ENCODE measurements at regions not wholly inside any gene's neighbourhood (a gene's known extent, or its start where the extent isn't known, plus 50 kb on each side); places are given as distances from the start of the nearest gene placed in this dataset.
"Not testable (repeated sequence)": the region's sequence is repeated elsewhere in the genome, so short reads cannot be mapped to it uniquely, and the experiment has no call there.

DNA sequence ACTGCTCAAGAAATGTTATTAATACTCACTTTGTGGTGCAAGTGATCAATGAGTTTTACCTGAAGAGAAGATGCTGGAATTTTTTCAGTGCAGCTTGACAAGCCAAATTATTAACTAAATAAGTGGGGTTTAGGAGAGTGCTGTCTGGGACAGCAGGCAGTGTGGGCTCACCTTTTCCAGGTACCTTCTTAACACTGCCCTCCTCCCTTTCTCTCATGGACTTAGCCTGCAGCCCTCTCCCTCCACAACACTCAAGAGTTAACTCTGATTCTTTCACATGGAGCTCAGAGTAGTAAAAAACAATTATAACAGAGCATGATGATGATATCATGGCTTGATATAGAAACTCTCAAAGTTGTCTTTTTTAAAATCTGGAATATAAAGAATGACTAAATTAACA, 404.8 kb upstream of the SLC30A5 start:
- no peaks in the 10 kb centered on the region for H3K4me1 ChIP-seq (ENCODE audit: insufficient read depth, low read length)

GRCh38 chr5:68691874-68692273, 401.9 kb upstream of the SLC30A5 start:
- H3K4me1 ChIP-seq (ENCODE audit: insufficient read depth, low read length); H3K4me3 ChIP-seq (ENCODE audit: low read depth in 1 of 2, low read length in 2 of 2); H3K36me3 ChIP-seq (ENCODE audit: insufficient read depth, low read length); H3K27ac ChIP-seq (ENCODE audit: low read length); H3K9ac ChIP-seq (ENCODE audit: low read depth, low read length); H3K27me3 ChIP-seq (ENCODE audit: insufficient read depth, low read length, poor library complexity); H3K79me2 ChIP-seq (ENCODE audit: insufficient read depth, low read length); H2AFZ ChIP-seq (ENCODE audit: low read depth, low read length); H3K9me3 ChIP-seq (ENCODE audit: insufficient read depth, low read length, severe bottlenecking); H3K4me2 ChIP-seq (ENCODE audit: insufficient read depth, low read length); DNase-seq; ATAC-seq (ENCODE audit: insufficient read depth, low read depth); H4K20me1 ChIP-seq (ENCODE audit: insufficient read depth, low read length): not testable (repeated sequence)

More for the DNA sequence above, 404.8 kb upstream of the SLC30A5 start:
- no peaks in the 10 kb centered on the region for H4K20me1 ChIP-seq (ENCODE audit: insufficient read depth, low read length)
- H3K27me3 ChIP-seq (ENCODE audit: insufficient read depth, low read length, poor library complexity) = no peaks in the 10 kb centered on the region
- no peaks in the 10 kb centered on the region for H3K79me2 ChIP-seq (ENCODE audit: insufficient read depth, low read length)
- no peak overlapping the region for H3K4me2 ChIP-seq (ENCODE audit: insufficient read depth, low read length)
- no peak overlapping the region for H3K4me3 ChIP-seq (ENCODE audit: low read depth in 1 of 2, low read length in 2 of 2)
- H3K9ac ChIP-seq (ENCODE audit: low read depth, low read length) = no peak overlapping the region
- no peaks in the 10 kb centered on the region for H3K36me3 ChIP-seq (ENCODE audit: insufficient read depth, low read length)
- no peak for ATAC-seq (ENCODE audit: insufficient read depth, low read depth)
- DNase-seq = no peak
- H3K9me3 ChIP-seq (ENCODE audit: insufficient read depth, low read length, severe bottlenecking) = no peaks in the 10 kb centered on the region
- TF ChIP-seq EZH2 (IDR thresholded peaks at IDR 0.05; ENCODE audit: borderline replicate concordance, low read depth, low read length, severe bottlenecking) = no peak
- TF ChIP-seq, protein P1, sequence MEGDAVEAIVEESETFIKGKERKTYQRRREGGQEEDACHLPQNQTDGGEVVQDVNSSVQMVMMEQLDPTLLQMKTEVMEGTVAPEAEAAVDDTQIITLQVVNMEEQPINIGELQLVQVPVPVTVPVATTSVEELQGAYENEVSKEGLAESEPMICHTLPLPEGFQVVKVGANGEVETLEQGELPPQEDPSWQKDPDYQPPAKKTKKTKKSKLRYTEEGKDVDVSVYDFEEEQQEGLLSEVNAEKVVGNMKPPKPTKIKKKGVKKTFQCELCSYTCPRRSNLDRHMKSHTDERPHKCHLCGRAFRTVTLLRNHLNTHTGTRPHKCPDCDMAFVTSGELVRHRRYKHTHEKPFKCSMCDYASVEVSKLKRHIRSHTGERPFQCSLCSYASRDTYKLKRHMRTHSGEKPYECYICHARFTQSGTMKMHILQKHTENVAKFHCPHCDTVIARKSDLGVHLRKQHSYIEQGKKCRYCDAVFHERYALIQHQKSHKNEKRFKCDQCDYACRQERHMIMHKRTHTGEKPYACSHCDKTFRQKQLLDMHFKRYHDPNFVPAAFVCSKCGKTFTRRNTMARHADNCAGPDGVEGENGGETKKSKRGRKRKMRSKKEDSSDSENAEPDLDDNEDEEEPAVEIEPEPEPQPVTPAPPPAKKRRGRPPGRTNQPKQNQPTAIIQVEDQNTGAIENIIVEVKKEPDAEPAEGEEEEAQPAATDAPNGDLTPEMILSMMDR (IDR thresholded peaks at IDR 0.05; ENCODE audit: borderline replicate concordance, extremely low read depth, low read length, poor library complexity, severe bottlenecking) = no peak
- no peak overlapping the region for H3K27ac ChIP-seq (ENCODE audit: low read length)
- H2AFZ ChIP-seq (ENCODE audit: low read depth, low read length) = no peak overlapping the region

DNA sequence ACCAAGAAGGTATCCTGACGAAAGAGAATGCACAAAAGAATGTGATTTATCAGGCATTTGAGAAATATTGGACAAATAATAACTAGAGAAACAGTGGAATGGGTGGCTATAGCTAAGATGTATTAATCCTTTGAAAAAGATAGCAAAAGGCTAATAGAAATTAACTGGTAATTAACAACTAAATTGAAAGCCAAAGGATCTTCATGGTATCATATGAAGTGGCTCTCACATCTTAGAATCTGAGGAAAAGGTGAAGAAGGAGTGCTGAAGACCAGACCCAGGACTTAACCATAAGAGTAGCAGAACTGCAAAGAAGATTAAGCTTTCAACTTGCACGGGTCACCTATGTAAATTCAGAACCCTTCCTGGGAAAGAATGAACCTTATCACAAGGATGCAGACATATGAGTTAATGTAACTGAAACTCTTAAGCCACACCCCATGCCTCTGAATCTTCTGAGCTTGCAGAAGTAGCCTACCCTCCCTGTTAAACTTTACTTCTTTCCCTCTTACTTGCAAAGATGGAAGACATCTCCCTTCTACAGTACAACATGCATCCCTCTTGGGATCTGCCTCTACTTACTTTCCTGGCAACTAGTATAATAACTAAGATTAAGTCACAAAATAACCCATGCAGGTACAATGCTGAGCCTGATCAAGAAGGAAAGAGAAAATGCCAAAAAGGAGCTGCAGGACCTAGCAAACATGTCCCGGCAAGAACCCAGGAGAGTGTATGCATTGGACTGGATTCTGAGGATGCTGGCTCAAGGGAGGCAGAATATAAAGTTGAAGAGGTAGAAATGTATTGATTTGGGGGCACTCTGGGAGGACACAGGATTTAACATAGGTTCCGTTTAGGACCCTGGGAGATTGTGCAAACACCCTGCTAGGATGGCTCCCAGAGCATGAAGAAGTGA, 395.5 kb upstream of the SLC30A5 start:
- ATAC-seq (ENCODE audit: insufficient read depth, low read depth) = no peak
- Histone ChIP-seq H3K36me3 (ENCODE audit: insufficient read depth, low read length) (no peaks in the 10 kb centered on the region), H3K9me3 (ENCODE audit: insufficient read depth, low read length, severe bottlenecking) (no peaks in the 10 kb centered on the region)

DNA sequence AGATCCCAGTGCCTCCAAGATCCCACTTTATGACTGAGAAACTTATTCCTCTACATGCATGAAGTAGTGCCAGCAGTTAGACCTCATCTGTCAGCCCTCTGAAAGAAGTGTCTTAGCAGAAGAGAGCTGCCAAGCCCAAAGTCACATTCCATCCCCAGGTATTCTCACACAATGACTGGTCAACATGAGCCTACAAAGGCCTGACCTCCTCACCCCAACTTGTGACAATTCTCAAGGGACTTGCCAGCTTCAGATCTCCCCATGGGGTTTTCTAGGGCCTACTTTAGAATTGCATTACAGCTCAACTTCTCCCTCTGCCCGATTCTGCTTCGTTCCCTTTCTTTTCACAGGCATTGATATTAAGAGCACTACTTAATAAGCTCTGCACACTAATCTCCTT, 393.8 kb upstream of the SLC30A5 start:
- Histone ChIP-seq H3K79me2 (ENCODE audit: insufficient read depth, low read length) (no peaks in the 10 kb centered on the region), H3K4me3 (ENCODE audit: low read depth in 1 of 2, low read length in 2 of 2) (no peak overlapping the region), H3K9ac (ENCODE audit: low read depth, low read length) (no peak overlapping the region), H3K27ac (ENCODE audit: low read length) (no peak overlapping the region), H3K36me3 (ENCODE audit: insufficient read depth, low read length) (no peaks in the 10 kb centered on the region), H3K4me2 (ENCODE audit: insufficient read depth, low read length) (no peak overlapping the region), H3K9me3 (ENCODE audit: insufficient read depth, low read length, severe bottlenecking) (no peaks in the 10 kb centered on the region), H2AFZ (ENCODE audit: low read depth, low read length) (no peak overlapping the region), H4K20me1 (ENCODE audit: insufficient read depth, low read length) (no peaks in the 10 kb centered on the region), H3K27me3 (ENCODE audit: insufficient read depth, low read length, poor library complexity) (no peaks in the 10 kb centered on the region), H3K4me1 (ENCODE audit: insufficient read depth, low read length) (no peaks in the 10 kb centered on the region)
- ATAC-seq (ENCODE audit: insufficient read depth, low read depth) (no peak), DNase-seq (no peak)
- TF ChIP-seq EZH2 (IDR thresholded peaks at IDR 0.05; ENCODE audit: borderline replicate concordance, low read depth, low read length, severe bottlenecking) = no peak
- TF ChIP-seq, protein P1 (IDR thresholded peaks at IDR 0.05; ENCODE audit: borderline replicate concordance, extremely low read depth, low read length, poor library complexity, severe bottlenecking) = no peak

More for the DNA sequence above, 395.5 kb upstream of the SLC30A5 start:
- Histone ChIP-seq H3K27ac (ENCODE audit: low read length) (no peak overlapping the region), H3K9ac (ENCODE audit: low read depth, low read length) (no peak overlapping the region), H3K4me3 (ENCODE audit: low read depth in 1 of 2, low read length in 2 of 2) (no peak overlapping the region), H3K27me3 (ENCODE audit: insufficient read depth, low read length, poor library complexity) (no peaks in the 10 kb centered on the region), H2AFZ (ENCODE audit: low read depth, low read length) (no peak overlapping the region), H3K4me2 (ENCODE audit: insufficient read depth, low read length) (no peak overlapping the region), H3K4me1 (ENCODE audit: insufficient read depth, low read length) (no peaks in the 10 kb centered on the region), H3K79me2 (ENCODE audit: insufficient read depth, low read length) (no peaks in the 10 kb centered on the region), H4K20me1 (ENCODE audit: insufficient read depth, low read length) (no peaks in the 10 kb centered on the region)
- no peak for TF ChIP-seq EZH2 (IDR thresholded peaks at IDR 0.05; ENCODE audit: borderline replicate concordance, low read depth, low read length, severe bottlenecking)
- TF ChIP-seq, protein P1 (IDR thresholded peaks at IDR 0.05; ENCODE audit: borderline replicate concordance, extremely low read depth, low read length, poor library complexity, severe bottlenecking) = no peak
- DNase-seq = no peak

Data from DND-41 (cell line).